ENCODE measurements at regions not wholly inside any gene's neighbourhood (a gene's known extent, or its start where the extent isn't known, plus 50 kb on each side); places are given as distances from the start of the nearest gene placed in this dataset.

DNA sequence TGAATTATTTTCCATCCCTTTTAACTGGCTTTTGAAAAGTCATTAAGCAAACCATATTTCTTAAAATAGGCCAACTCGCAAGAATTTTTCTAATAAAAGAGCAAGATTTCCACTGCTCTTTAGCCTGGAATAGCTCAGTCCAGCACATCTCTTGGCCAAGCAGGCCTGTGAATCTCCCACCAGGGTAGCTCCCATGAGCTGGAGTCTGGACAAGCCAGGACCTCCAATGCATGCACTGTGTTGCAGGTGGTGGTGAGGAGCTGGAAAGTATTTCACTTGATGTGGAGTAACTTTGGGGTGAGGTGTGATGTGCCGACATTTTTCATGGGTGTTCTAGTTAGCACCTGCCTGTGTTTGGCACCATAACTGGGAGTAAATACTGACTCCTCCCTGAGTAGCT lies 117.3 kb upstream of the TBX20 start:
- no peaks in the 10 kb centered on the region for H3K9me3 Mint-ChIP-seq (ENCODE audit: unreplicated experiment)
- no peaks in the 10 kb centered on the region for H3K36me3 Mint-ChIP-seq (ENCODE audit: low read depth, unreplicated experiment)
- no peak overlapping the region for H3K27ac Mint-ChIP-seq (ENCODE audit: unreplicated experiment)
- H3K4me1 Mint-ChIP-seq (ENCODE audit: unreplicated experiment): no peaks in the 10 kb centered on the region
- no peaks in the 10 kb centered on the region for H3K27me3 Mint-ChIP-seq (ENCODE audit: unreplicated experiment)
- H3K4me3 Mint-ChIP-seq (ENCODE audit: unreplicated experiment): no peak overlapping the region
- no peak for DNase-seq (ENCODE audit: low spot score)
- TF ChIP-seq, protein P1, sequence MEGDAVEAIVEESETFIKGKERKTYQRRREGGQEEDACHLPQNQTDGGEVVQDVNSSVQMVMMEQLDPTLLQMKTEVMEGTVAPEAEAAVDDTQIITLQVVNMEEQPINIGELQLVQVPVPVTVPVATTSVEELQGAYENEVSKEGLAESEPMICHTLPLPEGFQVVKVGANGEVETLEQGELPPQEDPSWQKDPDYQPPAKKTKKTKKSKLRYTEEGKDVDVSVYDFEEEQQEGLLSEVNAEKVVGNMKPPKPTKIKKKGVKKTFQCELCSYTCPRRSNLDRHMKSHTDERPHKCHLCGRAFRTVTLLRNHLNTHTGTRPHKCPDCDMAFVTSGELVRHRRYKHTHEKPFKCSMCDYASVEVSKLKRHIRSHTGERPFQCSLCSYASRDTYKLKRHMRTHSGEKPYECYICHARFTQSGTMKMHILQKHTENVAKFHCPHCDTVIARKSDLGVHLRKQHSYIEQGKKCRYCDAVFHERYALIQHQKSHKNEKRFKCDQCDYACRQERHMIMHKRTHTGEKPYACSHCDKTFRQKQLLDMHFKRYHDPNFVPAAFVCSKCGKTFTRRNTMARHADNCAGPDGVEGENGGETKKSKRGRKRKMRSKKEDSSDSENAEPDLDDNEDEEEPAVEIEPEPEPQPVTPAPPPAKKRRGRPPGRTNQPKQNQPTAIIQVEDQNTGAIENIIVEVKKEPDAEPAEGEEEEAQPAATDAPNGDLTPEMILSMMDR (IDR thresholded peaks at IDR 0.05; ENCODE audit: unreplicated experiment): no peak

DNA sequence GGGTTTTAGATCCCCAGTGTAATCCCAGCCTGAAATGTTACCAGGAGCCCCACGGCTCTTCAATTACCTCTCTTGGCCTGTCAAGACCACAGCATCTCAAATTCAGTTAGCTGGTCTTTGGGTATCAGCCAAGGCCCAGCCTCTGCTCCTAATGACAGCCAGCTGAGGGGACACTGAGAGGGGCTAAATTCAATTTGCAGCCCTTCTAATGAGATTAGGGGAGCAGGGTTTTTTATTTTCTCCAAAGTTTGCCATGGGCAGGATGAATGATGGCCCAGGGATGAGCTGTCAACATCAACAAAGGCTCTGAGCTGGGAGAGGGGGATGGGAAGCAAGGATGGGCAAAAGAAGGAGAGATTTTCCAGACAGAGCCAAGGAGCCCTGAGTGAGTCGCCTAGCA lies 116.8 kb upstream of the TBX20 start:
- Mint-ChIP-seq H3K9me3 (ENCODE audit: unreplicated experiment) (no peaks in the 10 kb centered on the region), H3K4me1 (ENCODE audit: unreplicated experiment) (no peaks in the 10 kb centered on the region), H3K27ac (ENCODE audit: unreplicated experiment) (no peak overlapping the region), H3K4me3 (ENCODE audit: unreplicated experiment) (no peak overlapping the region), H3K36me3 (ENCODE audit: low read depth, unreplicated experiment) (no peaks in the 10 kb centered on the region), H3K27me3 (ENCODE audit: unreplicated experiment) (no peaks in the 10 kb centered on the region)
- TF ChIP-seq, protein P1 (IDR thresholded peaks at IDR 0.05; ENCODE audit: unreplicated experiment): no peak
- DNase-seq (ENCODE audit: low spot score): no peak

DNA sequence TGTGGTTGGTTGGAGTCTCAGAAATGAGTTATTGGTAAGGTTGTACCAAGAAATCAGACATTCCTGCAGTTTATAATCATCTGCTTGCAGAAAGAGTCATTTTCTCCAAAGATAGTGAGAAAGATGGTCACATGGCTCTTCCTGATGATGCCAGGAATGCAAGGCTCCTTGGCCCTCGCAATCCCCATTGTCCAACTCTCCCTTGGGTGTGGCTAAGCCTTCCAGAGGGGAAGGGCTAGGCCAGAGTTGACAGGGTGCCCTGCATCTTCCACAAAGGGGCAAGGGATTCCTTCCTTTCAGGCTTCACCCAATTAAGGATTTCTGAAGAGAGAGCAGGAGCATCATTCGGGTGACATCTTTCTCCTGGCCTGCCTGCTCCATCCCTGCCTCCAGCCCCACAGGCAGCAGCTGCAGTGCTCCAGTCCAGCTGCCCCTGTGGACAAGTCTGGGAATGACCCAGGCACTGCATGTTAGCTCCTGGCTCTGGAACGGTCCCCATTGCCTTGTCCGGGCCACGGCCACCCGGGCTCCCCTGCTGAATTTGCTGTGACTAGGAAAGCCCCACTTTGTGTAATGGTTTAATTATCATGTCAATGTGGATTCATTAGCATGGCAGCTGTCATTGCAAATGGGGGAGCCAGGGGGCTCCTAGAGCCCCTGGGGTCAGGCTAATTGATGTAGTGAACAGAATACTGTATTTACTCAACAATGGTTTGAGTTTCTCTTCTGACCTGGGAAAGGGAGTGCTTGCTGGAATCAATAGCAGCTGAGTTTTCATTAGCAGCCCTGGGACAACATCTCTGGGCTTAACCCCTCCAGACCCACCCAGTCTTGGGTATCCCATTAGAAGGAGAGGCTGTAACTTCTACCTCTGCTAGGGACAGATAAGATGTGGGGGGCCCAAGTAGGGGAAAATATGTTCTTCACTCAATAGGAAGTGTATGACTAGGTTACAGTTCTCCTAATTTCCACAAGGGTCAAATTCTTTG lies 112.6 kb upstream of the TBX20 start:
- Mint-ChIP-seq H3K36me3 (ENCODE audit: low read depth, unreplicated experiment) (no peaks in the 10 kb centered on the region), H3K4me1 (ENCODE audit: unreplicated experiment) (no peaks in the 10 kb centered on the region), H3K4me3 (ENCODE audit: unreplicated experiment) (no peak overlapping the region), H3K27me3 (ENCODE audit: unreplicated experiment) (no peaks in the 10 kb centered on the region), H3K9me3 (ENCODE audit: unreplicated experiment) (no peaks in the 10 kb centered on the region), H3K27ac (ENCODE audit: unreplicated experiment) (no peak overlapping the region)
- DNase-seq (ENCODE audit: low spot score): no peak
- TF ChIP-seq, protein P1 (IDR thresholded peaks at IDR 0.05; ENCODE audit: unreplicated experiment): no peak

DNA sequence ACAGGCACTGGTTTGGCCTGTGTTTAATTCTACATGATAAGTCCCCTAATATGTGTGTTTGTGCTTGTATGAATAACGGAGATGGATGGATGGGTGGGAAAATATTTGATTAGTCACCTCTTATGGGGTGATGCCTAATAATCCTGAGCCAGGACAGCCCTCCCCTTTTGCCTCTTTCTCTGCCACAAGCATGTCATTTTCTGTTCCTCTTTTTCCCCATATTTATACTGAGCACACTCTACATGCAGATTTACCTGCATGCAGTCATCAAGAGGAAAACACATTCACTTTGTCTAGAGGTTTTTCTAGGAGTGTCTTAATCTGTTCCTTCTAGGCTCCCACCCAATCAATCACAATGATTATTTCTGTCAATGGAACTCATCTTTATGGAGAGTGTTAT lies 111.6 kb upstream of the TBX20 start:
- no peak for DNase-seq (ENCODE audit: low spot score)
- Mint-ChIP-seq H3K27me3 (ENCODE audit: unreplicated experiment) (no peaks in the 10 kb centered on the region), H3K4me1 (ENCODE audit: unreplicated experiment) (no peaks in the 10 kb centered on the region), H3K27ac (ENCODE audit: unreplicated experiment) (no peak overlapping the region), H3K9me3 (ENCODE audit: unreplicated experiment) (no peaks in the 10 kb centered on the region), H3K36me3 (ENCODE audit: low read depth, unreplicated experiment) (no peaks in the 10 kb centered on the region), H3K4me3 (ENCODE audit: unreplicated experiment) (no peak overlapping the region)
- TF ChIP-seq, protein P1 (IDR thresholded peaks at IDR 0.05; ENCODE audit: unreplicated experiment): no peak

DNA sequence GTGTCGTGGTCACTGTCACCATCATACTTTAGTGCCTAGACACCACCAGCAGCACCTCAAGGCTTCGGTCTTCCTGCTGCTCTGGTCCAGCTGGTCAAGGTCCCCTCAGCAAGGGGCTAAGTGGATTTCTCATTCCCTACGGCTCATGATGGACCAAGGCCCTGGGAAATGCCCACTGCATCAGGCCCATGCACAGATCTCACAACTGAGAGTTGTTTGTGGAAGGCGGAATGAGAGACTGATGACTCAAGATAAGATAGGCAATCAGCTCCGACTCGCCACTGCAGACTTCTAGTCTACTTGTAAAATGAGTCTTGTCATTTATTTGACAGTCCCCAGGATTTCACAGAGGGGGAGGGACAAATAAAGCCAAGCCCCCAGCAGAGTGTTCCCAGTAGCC lies 108.4 kb upstream of the TBX20 start:
- DNase-seq (ENCODE audit: low spot score): no peak
- no peaks in the 10 kb centered on the region for H3K27me3 Mint-ChIP-seq (ENCODE audit: unreplicated experiment)
- no peak overlapping the region for H3K4me3 Mint-ChIP-seq (ENCODE audit: unreplicated experiment)
- H3K4me1 Mint-ChIP-seq (ENCODE audit: unreplicated experiment): no peaks in the 10 kb centered on the region
- no peak overlapping the region for H3K27ac Mint-ChIP-seq (ENCODE audit: unreplicated experiment)
- no peaks in the 10 kb centered on the region for H3K36me3 Mint-ChIP-seq (ENCODE audit: low read depth, unreplicated experiment)
- no peaks in the 10 kb centered on the region for H3K9me3 Mint-ChIP-seq (ENCODE audit: unreplicated experiment)
- TF ChIP-seq, protein P1 (IDR thresholded peaks at IDR 0.05; ENCODE audit: unreplicated experiment): no peak

Measured in endothelial cell (in vitro differentiated cells).